ENCODE measurements at regions not wholly inside any gene's neighbourhood (a gene's known extent, or its start where the extent isn't known, plus 50 kb on each side); places are given as distances from the start of the nearest gene placed in this dataset.

DNA sequence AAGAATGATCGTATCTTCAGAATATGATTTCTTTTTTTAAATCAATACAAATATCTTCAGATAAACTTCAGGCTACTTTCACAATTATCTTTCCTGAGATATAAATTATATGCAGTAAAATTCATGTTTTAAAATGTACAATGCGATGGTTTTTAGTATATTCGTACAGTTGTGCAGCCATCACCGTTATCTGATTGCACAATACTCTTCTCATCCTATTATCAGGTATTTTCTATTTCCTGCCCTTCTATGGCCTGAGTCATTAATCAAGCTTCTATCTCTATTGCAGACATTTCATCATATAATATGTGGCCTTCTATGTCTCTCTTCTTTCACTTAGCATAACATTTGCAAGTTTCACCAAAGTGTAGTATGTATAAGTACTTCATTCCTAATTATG lies 1360.2 kb upstream of the SLC10A2 start:
- DNase-seq (ENCODE audit: low read depth), result no peak
- H3K4me3 ChIP-seq (ENCODE audit: control insufficient read depth, low read depth, low read length), result no peak overlapping the region
- TF ChIP-seq, protein P1, sequence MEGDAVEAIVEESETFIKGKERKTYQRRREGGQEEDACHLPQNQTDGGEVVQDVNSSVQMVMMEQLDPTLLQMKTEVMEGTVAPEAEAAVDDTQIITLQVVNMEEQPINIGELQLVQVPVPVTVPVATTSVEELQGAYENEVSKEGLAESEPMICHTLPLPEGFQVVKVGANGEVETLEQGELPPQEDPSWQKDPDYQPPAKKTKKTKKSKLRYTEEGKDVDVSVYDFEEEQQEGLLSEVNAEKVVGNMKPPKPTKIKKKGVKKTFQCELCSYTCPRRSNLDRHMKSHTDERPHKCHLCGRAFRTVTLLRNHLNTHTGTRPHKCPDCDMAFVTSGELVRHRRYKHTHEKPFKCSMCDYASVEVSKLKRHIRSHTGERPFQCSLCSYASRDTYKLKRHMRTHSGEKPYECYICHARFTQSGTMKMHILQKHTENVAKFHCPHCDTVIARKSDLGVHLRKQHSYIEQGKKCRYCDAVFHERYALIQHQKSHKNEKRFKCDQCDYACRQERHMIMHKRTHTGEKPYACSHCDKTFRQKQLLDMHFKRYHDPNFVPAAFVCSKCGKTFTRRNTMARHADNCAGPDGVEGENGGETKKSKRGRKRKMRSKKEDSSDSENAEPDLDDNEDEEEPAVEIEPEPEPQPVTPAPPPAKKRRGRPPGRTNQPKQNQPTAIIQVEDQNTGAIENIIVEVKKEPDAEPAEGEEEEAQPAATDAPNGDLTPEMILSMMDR (IDR thresholded peaks at IDR 0.05; ENCODE audit: control insufficient read depth, insufficient read depth, low read depth, low read length, missing control alignments), result no peak

DNA sequence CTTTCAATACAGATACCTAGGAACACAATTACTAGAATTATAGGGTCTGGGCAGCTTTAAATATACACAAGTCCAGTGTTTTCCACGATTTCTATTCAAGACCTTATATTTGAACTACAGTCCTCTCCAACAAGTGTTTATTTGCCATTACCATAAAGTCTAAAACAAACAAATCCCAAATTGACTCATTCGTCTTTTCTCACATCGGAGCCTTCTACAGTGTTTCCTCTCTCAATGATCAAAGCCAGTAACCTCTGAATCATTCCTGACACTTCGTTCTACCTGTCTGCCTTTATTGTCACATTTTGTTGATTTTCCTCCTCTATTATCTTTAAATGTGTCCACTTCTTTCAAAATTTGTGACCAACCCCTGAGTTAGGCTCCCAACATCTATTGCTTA lies 1356.5 kb upstream of the SLC10A2 start:
- no peak overlapping the region for H3K4me3 ChIP-seq (ENCODE audit: control insufficient read depth, low read depth, low read length)
- TF ChIP-seq, protein P1 (IDR thresholded peaks at IDR 0.05; ENCODE audit: control insufficient read depth, insufficient read depth, low read depth, low read length, missing control alignments), result no peak
- no peak for DNase-seq (ENCODE audit: low read depth)

DNA sequence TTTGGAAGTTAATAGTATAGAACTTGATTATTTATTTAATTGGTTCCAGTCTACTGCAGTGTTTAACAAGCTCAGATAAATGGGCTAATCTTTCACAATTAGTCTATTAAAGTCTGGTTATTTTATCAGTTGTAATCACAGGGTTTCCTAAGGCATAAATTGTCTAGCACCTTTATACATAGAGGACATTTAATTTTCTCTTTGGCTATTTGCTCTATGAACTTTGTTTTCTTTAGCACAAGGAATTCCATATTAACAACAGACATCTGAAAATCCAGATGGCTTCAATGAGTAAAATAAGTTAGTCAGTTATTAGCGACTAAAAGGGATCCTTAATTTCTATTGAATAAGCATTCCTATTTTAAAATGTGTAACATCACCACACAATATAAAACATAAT lies 1350.8 kb upstream of the SLC10A2 start:
- TF ChIP-seq, protein P1 (IDR thresholded peaks at IDR 0.05; ENCODE audit: control insufficient read depth, insufficient read depth, low read depth, low read length, missing control alignments), result no peak
- no peak overlapping the region for H3K4me3 ChIP-seq (ENCODE audit: control insufficient read depth, low read depth, low read length)
- DNase-seq (ENCODE audit: low read depth), result no peak

DNA sequence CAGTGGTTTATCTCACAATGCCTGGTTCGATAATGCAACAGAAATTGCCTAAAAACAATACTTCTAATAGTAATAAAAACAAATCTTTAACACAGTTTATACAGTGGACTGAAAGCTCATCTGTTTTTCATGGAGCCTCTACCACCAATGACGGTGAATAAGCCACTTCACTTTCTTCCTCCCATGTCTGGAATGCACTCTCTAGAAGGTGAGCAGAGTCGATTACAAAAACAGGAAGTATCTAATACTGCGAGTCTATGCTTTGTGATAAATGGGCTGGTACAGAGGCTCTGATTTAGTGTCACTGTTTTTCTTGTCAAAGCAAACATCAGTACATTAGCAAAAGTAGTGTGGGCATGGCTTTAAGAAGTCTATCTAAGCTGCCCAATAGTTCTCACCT lies 1348.6 kb upstream of the SLC10A2 start:
- H3K4me3 ChIP-seq (ENCODE audit: control insufficient read depth, low read depth, low read length), result no peak overlapping the region
- DNase-seq (ENCODE audit: low read depth), result no peak
- TF ChIP-seq, protein P1 (IDR thresholded peaks at IDR 0.05; ENCODE audit: control insufficient read depth, insufficient read depth, low read depth, low read length, missing control alignments), result no peak

DNA sequence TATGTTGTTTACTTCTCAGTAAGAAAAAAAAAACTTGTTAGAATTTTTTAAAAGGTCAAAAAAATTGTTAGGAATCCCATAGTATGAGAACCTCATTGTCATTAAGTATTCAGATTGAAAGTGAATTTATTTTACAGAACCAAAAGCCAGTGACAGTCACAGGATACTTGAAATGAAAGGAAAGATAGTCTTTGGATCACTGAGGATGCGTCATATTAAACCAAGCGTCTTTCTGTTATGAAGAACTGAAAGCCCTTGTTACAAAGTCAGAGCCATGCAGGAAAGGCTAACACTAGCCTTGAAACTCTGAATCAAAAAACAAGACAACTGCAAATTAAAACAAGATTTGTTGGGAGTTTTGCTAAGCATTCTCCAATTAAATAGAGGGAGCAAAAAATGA lies 1348.0 kb upstream of the SLC10A2 start:
- no peak for DNase-seq (ENCODE audit: low read depth)
- TF ChIP-seq, protein P1 (IDR thresholded peaks at IDR 0.05; ENCODE audit: control insufficient read depth, insufficient read depth, low read depth, low read length, missing control alignments), result no peak
- H3K4me3 ChIP-seq (ENCODE audit: control insufficient read depth, low read depth, low read length), result no peak overlapping the region

DNA sequence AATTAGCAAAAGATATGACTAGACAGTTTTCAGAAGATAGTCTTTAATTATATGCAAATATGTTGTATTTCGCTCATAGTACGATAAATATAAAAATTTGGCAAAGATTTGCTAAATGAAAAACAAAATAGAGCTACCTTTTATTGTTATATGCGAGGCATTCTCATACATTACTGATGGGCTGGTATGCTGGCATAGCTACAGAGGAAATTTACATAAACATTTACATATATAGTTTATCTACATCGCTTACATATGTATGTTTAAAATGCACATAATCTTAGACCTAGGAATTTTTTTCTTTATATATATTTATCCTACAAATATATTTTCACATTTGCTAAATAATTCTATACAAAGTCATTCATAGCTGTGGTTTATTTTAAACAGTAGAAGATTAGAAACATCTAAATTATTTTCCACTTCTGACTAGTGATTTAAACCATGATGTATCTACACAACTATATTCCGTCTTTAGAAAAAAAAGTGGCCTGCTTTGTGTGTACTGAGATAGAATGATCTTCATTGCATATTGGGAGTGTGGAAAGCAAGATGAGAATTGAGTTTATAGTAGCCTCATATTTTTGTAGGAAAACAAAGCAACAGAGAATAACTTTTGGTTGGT lies 1345.0 kb upstream of the SLC10A2 start:
- TF ChIP-seq, protein P1 (IDR thresholded peaks at IDR 0.05; ENCODE audit: control insufficient read depth, insufficient read depth, low read depth, low read length, missing control alignments), result no peak
- no peak overlapping the region for H3K4me3 ChIP-seq (ENCODE audit: control insufficient read depth, low read depth, low read length)
- no peak for DNase-seq (ENCODE audit: low read depth)

DNA sequence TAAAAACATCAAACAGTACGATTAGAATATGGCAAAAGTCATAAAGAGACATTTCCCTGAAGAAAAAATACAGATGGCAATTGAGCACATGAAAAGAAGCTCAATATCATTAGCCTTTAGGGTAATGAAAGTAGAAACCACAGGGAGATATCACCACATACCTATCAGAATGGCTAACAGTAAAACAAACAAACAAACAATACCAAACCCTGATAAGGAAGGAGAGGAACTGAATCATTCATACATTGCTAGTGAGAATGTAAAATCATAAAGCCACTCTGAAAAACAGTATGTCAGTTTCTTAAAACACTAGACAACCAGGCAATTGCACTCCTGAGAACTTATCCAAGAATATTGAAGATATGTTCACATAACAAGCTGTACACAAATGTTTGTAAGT lies 1342.5 kb upstream of the SLC10A2 start:
- TF ChIP-seq, protein P1 (IDR thresholded peaks at IDR 0.05; ENCODE audit: control insufficient read depth, insufficient read depth, low read depth, low read length, missing control alignments), result no peak
- DNase-seq (ENCODE audit: low read depth), result no peak
- no peak overlapping the region for H3K4me3 ChIP-seq (ENCODE audit: control insufficient read depth, low read depth, low read length)

Measured in AG09309 (cell line).